Activated naive CD8-positive, alpha-beta T cell treated with anti-CD3 and anti-CD28 coated beads, Interleukin-2, amount 10 ng/mL, durations not matched to agents 7 days and 5 days (primary cell): ENCODE measurements at regions not wholly inside any gene's neighbourhood (a gene's known extent, or its start where the extent isn't known, plus 50 kb on each side); places are given as distances from the start of the nearest gene placed in this dataset.

Experiments used
- ATAC-seq: fragments of 150-1000 bp; cut with Tn5 transposase; one replicate; pipeline ENCODE4 v1.10.0; 2021; ENCODE audit warnings: low read depth, moderate library complexity
- POLR2A ChIA-PET: fragments of 350-600 bp; sonication (Branson Sonifier 250); formaldehyde crosslinking; loops from one replicate; lab custom pipeline; 2021; ENCODE audit warnings: antibody characterized with exemption; lab: Charles Lee
- DNase-seq: peaks from one replicate; pipeline ENCODE4 v3.0.0; 2021
- H3K27ac Mint-ChIP-seq: one replicate; pipeline ENCODE4 v1.8.0; 2022; ENCODE audit warnings: mild to moderate bottlenecking, mixed read lengths
- H3K27me3 Mint-ChIP-seq: one replicate; pipeline ENCODE4 v1.8.0; 2022; ENCODE audit warnings: mild to moderate bottlenecking, moderate library complexity, mixed read lengths
- H3K36me3 Mint-ChIP-seq: one replicate; pipeline ENCODE4 v1.8.0; 2021; ENCODE audit warnings: mild to moderate bottlenecking, mixed read lengths
- H3K4me1 Mint-ChIP-seq: one replicate; pipeline ENCODE4 v1.8.0; 2021; ENCODE audit warnings: mixed read lengths
- H3K4me3 Mint-ChIP-seq: one replicate; pipeline ENCODE4 v1.8.0; 2022; ENCODE audit warnings: mild to moderate bottlenecking, moderate library complexity, mixed read lengths
- H3K9me3 Mint-ChIP-seq: one replicate; pipeline ENCODE4 v1.8.0; 2021; ENCODE audit warnings: mixed read lengths

GRCh38 chr15:70159713-70160009, 61.9 kb upstream of the TLE3 start:
- DNase-seq: no peak
- POLR2A ChIA-PET: no interaction called here
- peaks cover 4% of the 10 kb centered on the region for H3K4me1 Mint-ChIP-seq
- H3K27ac Mint-ChIP-seq: no peak overlapping the region
- H3K27me3 Mint-ChIP-seq: peaks cover 18% of the 10 kb centered on the region
- no peak for ATAC-seq
- H3K4me3 Mint-ChIP-seq: no peak overlapping the region
- no peaks in the 10 kb centered on the region for H3K36me3 Mint-ChIP-seq
- H3K9me3 Mint-ChIP-seq: no peaks in the 10 kb centered on the region

- Mint-ChIP-seq H3K27me3 (peaks cover 18% of the 10 kb centered on the region), H3K4me3 (no peak overlapping the region), H3K36me3 (no peaks in the 10 kb centered on the region), H3K27ac (no peak overlapping the region), H3K4me1 (peaks cover 4% of the 10 kb centered on the region), H3K9me3 (no peaks in the 10 kb centered on the region)
- DNase-seq (no peak), ATAC-seq (no peak)
- POLR2A ChIA-PET: no interaction called here
Measured at GRCh38 chr15:70159001-70159712, 61.4 kb upstream of the TLE3 start.

GRCh38 chr15:70158309-70159000, 60.7 kb upstream of the TLE3 start:
- H3K4me3 Mint-ChIP-seq: no peak overlapping the region
- ATAC-seq (no peak), DNase-seq (no peak)
- H3K9me3 Mint-ChIP-seq: no peaks in the 10 kb centered on the region
- H3K36me3 Mint-ChIP-seq: no peaks in the 10 kb centered on the region
- H3K27ac Mint-ChIP-seq: no peak overlapping the region
- POLR2A ChIA-PET: no interaction called here
- peaks cover 18% of the 10 kb centered on the region for H3K27me3 Mint-ChIP-seq
- peaks cover 4% of the 10 kb centered on the region for H3K4me1 Mint-ChIP-seq

DNA sequence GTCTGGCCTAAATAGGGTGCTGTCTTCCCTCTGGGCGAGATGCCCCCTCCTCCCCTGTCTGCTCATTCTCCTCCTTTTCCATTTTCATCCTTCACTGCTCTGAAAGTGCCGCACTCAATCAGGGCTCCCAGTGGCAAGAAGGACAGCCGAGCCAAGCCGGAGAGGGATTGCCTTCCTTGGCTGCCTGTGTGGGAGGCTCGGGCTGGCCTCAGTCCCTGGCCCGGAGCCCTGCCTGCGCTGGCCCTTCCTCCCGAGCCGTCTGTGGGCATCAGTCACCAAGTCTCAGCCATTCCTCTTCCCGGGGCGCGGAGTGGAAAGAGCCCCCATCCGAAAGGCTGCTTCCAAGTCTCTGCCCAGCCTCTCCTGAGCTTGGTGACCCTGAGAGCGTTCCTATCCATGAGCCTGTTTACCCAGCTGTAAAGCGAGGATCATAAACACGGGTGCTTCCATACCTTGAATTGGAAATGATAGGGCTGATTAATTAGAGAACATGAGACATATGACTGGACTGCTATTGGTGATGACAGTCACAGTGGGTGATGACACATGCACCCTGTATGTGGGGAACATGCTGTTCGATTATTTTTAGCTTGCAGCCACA, 59.1 kb upstream of the TLE3 start:
- POLR2A ChIA-PET: no interaction called here
- peaks cover 7% of the 10 kb centered on the region for H3K4me1 Mint-ChIP-seq
- H3K27ac Mint-ChIP-seq: no peak overlapping the region
- no peaks in the 10 kb centered on the region for H3K9me3 Mint-ChIP-seq
- H3K4me3 Mint-ChIP-seq: no peak overlapping the region
- DNase-seq (no peak), ATAC-seq (no peak)
- H3K36me3 Mint-ChIP-seq: no peaks in the 10 kb centered on the region
- H3K27me3 Mint-ChIP-seq: peaks cover 16% of the 10 kb centered on the region

- Mint-ChIP-seq H3K27ac (no peak overlapping the region), H3K4me1 (peaks cover 6% of the 10 kb centered on the region), H3K27me3 (peaks cover 15% of the 10 kb centered on the region), H3K4me3 (no peak overlapping the region), H3K9me3 (no peaks in the 10 kb centered on the region), H3K36me3 (no peaks in the 10 kb centered on the region)
- no peak for ATAC-seq
- no peak for DNase-seq
- POLR2A ChIA-PET: no interaction called here
Measured at GRCh38 chr15:70154718-70155347, 57.1 kb upstream of the TLE3 start.

DNA sequence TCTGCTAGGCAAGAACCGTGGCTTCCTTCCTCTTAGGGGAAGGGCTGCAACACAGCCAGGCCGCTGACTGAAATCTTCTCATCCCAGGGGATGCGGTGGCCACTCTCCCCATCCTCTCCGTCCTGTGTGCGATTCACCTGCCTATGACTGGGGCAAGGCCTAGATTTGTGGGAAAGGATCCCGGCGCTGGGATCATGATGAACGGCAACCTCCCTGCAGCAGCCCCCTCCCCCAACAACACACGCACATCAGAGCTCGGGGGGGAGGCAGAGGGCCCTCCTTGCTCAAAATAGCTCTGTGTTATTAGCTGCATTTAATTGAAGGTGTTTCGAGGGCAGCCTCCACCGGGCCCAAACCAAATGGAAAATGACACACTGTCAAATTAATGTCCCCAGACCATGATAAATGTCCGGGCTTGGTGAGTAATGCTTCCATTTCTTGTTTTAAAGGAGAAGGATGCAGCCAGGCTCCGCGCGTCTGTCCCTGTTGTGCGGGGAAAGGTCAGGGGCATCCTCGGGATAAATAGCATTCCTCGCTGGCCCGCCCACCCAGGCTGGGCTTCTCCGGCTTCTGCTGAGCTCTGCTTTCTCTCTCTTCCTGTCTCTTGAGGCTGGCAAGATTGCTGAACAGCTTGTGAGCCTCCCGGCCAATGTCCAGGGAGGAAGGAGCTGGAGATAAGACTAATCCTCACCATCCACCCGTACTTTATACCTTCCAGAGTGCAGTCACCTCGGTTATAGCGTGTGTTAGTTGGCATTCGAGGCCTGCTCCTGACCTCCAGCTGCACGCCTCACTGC, 56.4 kb upstream of the TLE3 start:
- no peak for ATAC-seq
- no peaks in the 10 kb centered on the region for H3K9me3 Mint-ChIP-seq

DNA sequence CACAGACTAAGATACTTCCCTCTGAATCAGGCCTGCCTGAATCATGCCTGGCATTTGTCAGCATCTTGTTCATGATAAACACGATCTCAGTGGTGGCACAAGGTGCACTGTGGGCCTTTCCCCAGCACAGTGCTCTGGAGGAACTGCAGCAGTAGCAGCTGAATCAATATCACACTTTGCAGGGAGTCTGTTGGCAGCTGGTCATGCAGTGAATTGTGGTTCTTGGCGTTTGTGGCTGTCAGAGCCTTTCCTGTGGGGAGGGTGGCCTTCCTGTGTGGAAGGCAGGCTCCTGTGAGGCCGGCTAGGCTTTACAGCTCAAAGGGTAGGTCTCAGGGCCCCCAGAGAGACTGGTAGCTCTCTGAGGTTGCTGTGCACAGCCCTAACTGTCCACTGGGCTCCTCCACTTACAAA, 54.4 kb upstream of the TLE3 start:
- no peak for ATAC-seq
- no peaks in the 10 kb centered on the region for H3K9me3 Mint-ChIP-seq
- no peak overlapping the region for H3K27ac Mint-ChIP-seq
- POLR2A ChIA-PET: no interaction called here
- H3K27me3 Mint-ChIP-seq: peaks cover 29% of the 10 kb centered on the region
- no peak overlapping the region for H3K4me3 Mint-ChIP-seq
- H3K36me3 Mint-ChIP-seq: no peaks in the 10 kb centered on the region
- H3K4me1 Mint-ChIP-seq: peaks cover 6% of the 10 kb centered on the region
- no peak for DNase-seq

More for the DNA sequence above, 56.4 kb upstream of the TLE3 start:
- Mint-ChIP-seq H3K4me3 (no peak overlapping the region), H3K4me1 (peaks cover 3% of the 10 kb centered on the region), H3K36me3 (no peaks in the 10 kb centered on the region), H3K27ac (no peak overlapping the region), H3K27me3 (peaks cover 21% of the 10 kb centered on the region)
- POLR2A ChIA-PET: no interaction called here
- DNase-seq: no peak

DNA sequence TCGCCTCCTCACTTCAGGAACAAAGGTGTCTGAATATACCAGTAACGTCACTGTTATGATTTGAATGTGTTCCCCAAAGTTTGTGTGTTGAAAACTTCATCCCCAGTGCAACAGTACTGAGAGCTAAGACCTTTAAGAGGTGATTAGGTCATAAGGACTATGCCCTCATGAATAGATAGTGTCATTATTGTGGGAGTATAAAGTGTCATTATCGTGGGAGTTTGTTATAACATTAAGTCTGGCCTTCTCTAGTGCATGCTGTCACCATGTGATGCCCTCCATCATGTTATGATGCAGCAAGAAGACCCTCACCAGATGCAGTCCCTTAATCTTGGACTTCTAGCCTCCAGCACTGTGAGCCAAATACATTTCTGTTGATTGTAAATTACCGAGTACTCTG, 53.7 kb upstream of the TLE3 start:
- H3K9me3 Mint-ChIP-seq: no peaks in the 10 kb centered on the region
- ATAC-seq (no peak), DNase-seq (no peak)
- POLR2A ChIA-PET: no interaction called here
- H3K27ac Mint-ChIP-seq: no peak overlapping the region
- H3K36me3 Mint-ChIP-seq: no peaks in the 10 kb centered on the region
- peaks cover 31% of the 10 kb centered on the region for H3K27me3 Mint-ChIP-seq
- no peak overlapping the region for H3K4me3 Mint-ChIP-seq
- peaks cover 6% of the 10 kb centered on the region for H3K4me1 Mint-ChIP-seq

- POLR2A ChIA-PET: no interaction called here
- no peak for DNase-seq
- Mint-ChIP-seq H3K9me3 (no peaks in the 10 kb centered on the region), H3K36me3 (no peaks in the 10 kb centered on the region), H3K4me3 (no peak overlapping the region), H3K4me1 (peaks cover 6% of the 10 kb centered on the region), H3K27ac (no peak overlapping the region), H3K27me3 (peaks cover 33% of the 10 kb centered on the region)
- ATAC-seq: no peak
Measured at GRCh38 chr15:70151003-70151402, 53.3 kb upstream of the TLE3 start.

- H3K27ac Mint-ChIP-seq: no peak overlapping the region
- H3K27me3 Mint-ChIP-seq: peaks cover 31% of the 10 kb centered on the region
- H3K36me3 Mint-ChIP-seq: no peaks in the 10 kb centered on the region
- POLR2A ChIA-PET: no interaction called here
- DNase-seq: no peak
- no peak for ATAC-seq
- no peak overlapping the region for H3K4me3 Mint-ChIP-seq
- no peaks in the 10 kb centered on the region for H3K9me3 Mint-ChIP-seq
- H3K4me1 Mint-ChIP-seq: peaks cover 6% of the 10 kb centered on the region
Measured at GRCh38 chr15:70150405-70150747, 52.7 kb upstream of the TLE3 start.

GRCh38 chr15:70149667-70150404, 52.1 kb upstream of the TLE3 start:
- DNase-seq (no peak), ATAC-seq (no peak)
- peaks cover 6% of the 10 kb centered on the region for H3K4me1 Mint-ChIP-seq
- no peak overlapping the region for H3K4me3 Mint-ChIP-seq
- no peaks in the 10 kb centered on the region for H3K36me3 Mint-ChIP-seq
- H3K9me3 Mint-ChIP-seq: no peaks in the 10 kb centered on the region
- H3K27ac Mint-ChIP-seq: no peak overlapping the region
- POLR2A ChIA-PET: no interaction called here
- peaks cover 28% of the 10 kb centered on the region for H3K27me3 Mint-ChIP-seq

GRCh38 chr15:70147778-70148177, 50.1 kb upstream of the TLE3 start:
- no peak for ATAC-seq
- DNase-seq: no peak
- Mint-ChIP-seq H3K9me3 (no peaks in the 10 kb centered on the region), H3K4me1 (peaks cover 7% of the 10 kb centered on the region), H3K4me3 (no peak overlapping the region), H3K36me3 (no peaks in the 10 kb centered on the region), H3K27me3 (peaks cover 41% of the 10 kb centered on the region), H3K27ac (no peak overlapping the region)
- POLR2A ChIA-PET: no interaction called here
